HG02678 (cell line): ENCODE measurements at regions not wholly inside any gene's neighbourhood (a gene's known extent, or its start where the extent isn't known, plus 50 kb on each side); places are given as distances from the start of the nearest gene placed in this dataset.

Experiments
- ATAC-seq: cut with Tn5 transposase; IDR thresholded peaks from one replicate; pipeline ENCODE4 v1.9.1; 2021; ENCODE audit warnings: mild to moderate bottlenecking, moderate library complexity; ENCODE audit not compliant: unreplicated experiment

GRCh38 chr14:65278589-65278988 lies 133.9 kb upstream of the FUT8 start:
- ATAC-seq: no peak

- no peak for ATAC-seq
Observed at GRCh38 chr14:65279510-65279909, 133.0 kb upstream of the FUT8 start.

GRCh38 chr14:65279958-65280357 lies 132.6 kb upstream of the FUT8 start:
- no peak for ATAC-seq

- ATAC-seq: no peak
Observed at GRCh38 chr14:65280653-65281052, 131.9 kb upstream of the FUT8 start.

GRCh38 chr14:65281991-65282895 lies 130.3 kb upstream of the FUT8 start:
- ATAC-seq: no peak

- no peak for ATAC-seq
Observed at GRCh38 chr14:65282896-65283253, 129.7 kb upstream of the FUT8 start.

- ATAC-seq: no peak
Observed at GRCh38 chr14:65286443-65286842, 126.1 kb upstream of the FUT8 start.

GRCh38 chr14:65287264-65288131 lies 125.0 kb upstream of the FUT8 start:
- ATAC-seq: peak; percentile 69

- no peak for ATAC-seq
Observed at GRCh38 chr14:65290830-65291229, 121.7 kb upstream of the FUT8 start.

- ATAC-seq: no peak
Observed at GRCh38 chr14:65291531-65291930, 121.0 kb upstream of the FUT8 start.

- no peak for ATAC-seq
Observed at GRCh38 chr14:65294816-65295215, 117.7 kb upstream of the FUT8 start.

- no peak for ATAC-seq
Observed at GRCh38 chr14:65296402-65296801, 116.1 kb upstream of the FUT8 start.

- ATAC-seq: no peak
Observed at GRCh38 chr14:65296876-65297275, 115.7 kb upstream of the FUT8 start.

GRCh38 chr14:65297744-65298143 lies 114.8 kb upstream of the FUT8 start:
- ATAC-seq: no peak

- ATAC-seq: no peak
Observed at GRCh38 chr14:65299826-65300225, 112.7 kb upstream of the FUT8 start.

- ATAC-seq: peak; percentile 52
Observed at GRCh38 chr14:65301862-65302539, 110.5 kb upstream of the FUT8 start.

GRCh38 chr14:65302571-65303189 lies 109.8 kb upstream of the FUT8 start:
- peak; percentile 42 for ATAC-seq

- ATAC-seq: no peak
Observed at GRCh38 chr14:65303190-65303898, 109.2 kb upstream of the FUT8 start.

- ATAC-seq: no peak
Observed at GRCh38 chr14:65303899-65304222, 108.7 kb upstream of the FUT8 start.

- no peak for ATAC-seq
Observed at GRCh38 chr14:65304239-65304638, 108.3 kb upstream of the FUT8 start.
